ENCODE measurements at regions not wholly inside any gene's neighbourhood (a gene's known extent, or its start where the extent isn't known, plus 50 kb on each side); places are given as distances from the start of the nearest gene placed in this dataset.

- TF ChIP-seq CTCF (conservative IDR thresholded peaks at IDR 0.05 in 1 of 2, IDR thresholded peaks at IDR 0.05 in 1 of 2; ENCODE audit: extremely low read depth in 1 of 2, insufficient read depth in 1 of 2, low read depth in 1 of 2, low read length in 2 of 2) (no peak), EZH2 (IDR thresholded peaks at IDR 0.05; ENCODE audit: borderline replicate concordance, low read length) (no peak)
Measured at GRCh38 chr7:41588341-41588740, 114.5 kb downstream of the INHBA start.
